ENCODE measurements at regions not wholly inside any gene's neighbourhood (a gene's known extent, or its start where the extent isn't known, plus 50 kb on each side); places are given as distances from the start of the nearest gene placed in this dataset.

DNA sequence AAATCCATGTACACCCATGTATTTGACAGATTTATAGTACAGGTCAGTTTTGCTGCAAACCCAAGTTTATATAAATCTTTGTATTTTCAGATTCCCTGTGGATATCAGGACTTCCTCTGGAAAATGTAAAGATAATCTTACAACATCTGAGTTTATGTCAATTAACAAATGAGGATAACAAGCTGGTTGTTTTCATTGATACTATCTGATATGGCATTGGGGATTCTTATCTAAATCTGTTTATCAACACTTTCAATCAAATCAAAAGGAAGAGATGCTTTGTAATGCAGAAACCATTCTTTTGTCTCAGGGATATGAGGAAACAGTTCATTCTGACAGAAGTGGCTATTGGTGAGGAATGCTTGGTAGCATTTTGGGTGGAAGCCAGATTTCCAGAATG is 64.9 kb upstream of the FAM204A start:
- TF ChIP-seq TEAD4 (IDR thresholded peaks at IDR 0.05) (no peak), TAF1 (IDR thresholded peaks at IDR 0.05; ENCODE audit: low read depth) (no peak), REST (IDR thresholded peaks at IDR 0.05; ENCODE audit: low read depth) (no peak), TCF12 (IDR thresholded peaks at IDR 0.05; ENCODE audit: low read depth) (no peak), EP300 (IDR thresholded peaks at IDR 0.05; ENCODE audit: borderline replicate concordance) (no peak), CEBPB (IDR thresholded peaks at IDR 0.05) (no peak)
- TF ChIP-seq, protein P1, sequence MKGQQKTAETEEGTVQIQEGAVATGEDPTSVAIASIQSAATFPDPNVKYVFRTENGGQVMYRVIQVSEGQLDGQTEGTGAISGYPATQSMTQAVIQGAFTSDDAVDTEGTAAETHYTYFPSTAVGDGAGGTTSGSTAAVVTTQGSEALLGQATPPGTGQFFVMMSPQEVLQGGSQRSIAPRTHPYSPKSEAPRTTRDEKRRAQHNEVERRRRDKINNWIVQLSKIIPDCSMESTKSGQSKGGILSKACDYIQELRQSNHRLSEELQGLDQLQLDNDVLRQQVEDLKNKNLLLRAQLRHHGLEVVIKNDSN (IDR thresholded peaks at IDR 0.05), result no peak
